CD14-positive monocyte (primary cell): ENCODE measurements at regions not wholly inside any gene's neighbourhood (a gene's known extent, or its start where the extent isn't known, plus 50 kb on each side); places are given as distances from the start of the nearest gene placed in this dataset.

Experiments
- DNase-seq, 3 donors: peaks; one replicate each; pipeline ENCODE4 v3.0.0-alpha.2; 2011 to 2022
- H2AFZ ChIP-seq: 2 replicates; pipeline ENCODE4 v1.6.0; 2012; ENCODE audit warnings: mild to moderate bottlenecking, low read depth, low read length, inconsistent platforms; ENCODE audit not compliant: insufficient read depth, poor library complexity, severe bottlenecking
- H3K27ac ChIP-seq, 2 donors: 1 replicate in 1 of 2; 2 replicates in 1 of 2; pipeline ENCODE4 v1.5.1; 2012 to 2013; ENCODE audit warnings: low read length in 2 of 2, control low read depth in 1 of 2, inconsistent platforms in 1 of 2, low read depth in 1 of 2, mild to moderate bottlenecking in 1 of 2
- H3K27me3 ChIP-seq, 2 donors: one replicate each; pipeline versions ENCODE4 v1.6.0 to v1.6.1; 2011 to 2013; ENCODE audit warnings: low read length in 2 of 2; ENCODE audit not compliant: control insufficient read depth in 2 of 2, insufficient read depth in 2 of 2
- H3K36me3 ChIP-seq, 2 donors: replicated peaks in 1 of 2; 1 replicate in 1 of 2; 2 replicates in 1 of 2; pipeline versions ENCODE4 v1.5.1 to v1.6.1; 2012 to 2013; ENCODE audit warnings: low read length in 2 of 2, control low read depth in 1 of 2, inconsistent platforms in 1 of 2, mild to moderate bottlenecking in 1 of 2; ENCODE audit not compliant: insufficient read depth in 2 of 2, control insufficient read depth in 1 of 2
- H3K4me1 ChIP-seq, 2 donors: 1 replicate in 1 of 2; 2 replicates in 1 of 2; pipeline versions ENCODE4 v1.5.1 to v1.6.1; 2012 to 2013; ENCODE audit warnings: low read length in 2 of 2, control low read depth in 1 of 2, inconsistent platforms in 1 of 2, mild to moderate bottlenecking in 1 of 2, moderate library complexity in 1 of 2; ENCODE audit not compliant: insufficient read depth in 2 of 2, control insufficient read depth in 1 of 2
- H3K4me2 ChIP-seq: replicated peaks from 2 replicates; pipeline ENCODE3; 2012; ENCODE audit warnings: low read length, moderate library complexity, mild to moderate bottlenecking; ENCODE audit not compliant: poor library complexity, severe bottlenecking; ENCODE audit errors: extremely low read depth
- H3K4me3 ChIP-seq, 3 experiments: fragments of 200-600 bp in 1 of 3; sonication (generic) in 1 of 3; replicated peaks in 1 of 3; 1 replicate in 2 of 3; 2 replicates in 1 of 3; pipeline ENCODE4 v1.5.1; 2011 to 2013; ENCODE audit warnings: low read length in 3 of 3, mild to moderate bottlenecking in 3 of 3, control low read depth in 2 of 3, low read depth in 2 of 3, inconsistent platforms in 1 of 3, moderate library complexity in 1 of 3
- H3K79me2 ChIP-seq: 2 replicates; pipeline ENCODE4 v1.6.0; 2012; ENCODE audit warnings: mild to moderate bottlenecking, control low read depth, inconsistent platforms, low read length, moderate library complexity; ENCODE audit not compliant: insufficient read depth
- H3K9ac ChIP-seq: 2 replicates; pipeline ENCODE4 v1.6.0; 2017; ENCODE audit warnings: low read length, mild to moderate bottlenecking; ENCODE audit not compliant: insufficient read depth, poor library complexity, severe bottlenecking
- H3K9me3 ChIP-seq, 2 donors: replicated peaks in 1 of 2; 1 replicate in 1 of 2; 2 replicates in 1 of 2; pipeline versions ENCODE4 v1.5.1 to v1.6.1; 2012 to 2013; ENCODE audit warnings: low read length in 2 of 2, control low read depth in 1 of 2; ENCODE audit not compliant: control insufficient read depth in 1 of 2, insufficient read depth in 1 of 2
- H4K20me1 ChIP-seq: 2 replicates; pipeline ENCODE4 v1.6.0; 2012; ENCODE audit warnings: mild to moderate bottlenecking, low read length, control low read depth, moderate library complexity; ENCODE audit not compliant: insufficient read depth
- H3K27ac Mint-ChIP-seq, 7 donors: one replicate each; pipeline ENCODE4 v1.8.0; 2020; ENCODE audit warnings: mild to moderate bottlenecking in 7 of 7, mixed read lengths in 7 of 7, moderate library complexity in 6 of 7, inconsistent platforms in 2 of 7
- H3K27me3 Mint-ChIP-seq, 3 donors: one replicate each; pipeline ENCODE4 v1.8.0; 2021 to 2022; ENCODE audit warnings: low read depth in 3 of 3, mild to moderate bottlenecking in 3 of 3, mixed read lengths in 3 of 3, moderate library complexity in 3 of 3, inconsistent platforms in 1 of 3
- H3K36me3 Mint-ChIP-seq, 2 donors: one replicate each; pipeline ENCODE4 v1.8.0; 2020; ENCODE audit warnings: mixed read lengths in 2 of 2, inconsistent platforms in 1 of 2, mild to moderate bottlenecking in 1 of 2
- H3K4me1 Mint-ChIP-seq: one replicate; pipeline ENCODE4 v1.8.0; 2020; ENCODE audit warnings: mild to moderate bottlenecking, mixed read lengths
- H3K4me3 Mint-ChIP-seq, 2 donors: one replicate each; pipeline ENCODE4 v1.8.0; 2020; ENCODE audit warnings: mild to moderate bottlenecking in 2 of 2, mixed read lengths in 2 of 2, moderate library complexity in 1 of 2
- H3K9me3 Mint-ChIP-seq, 7 donors: one replicate each; pipeline ENCODE4 v1.8.0; 2020 to 2022; ENCODE audit warnings: mixed read lengths in 7 of 7, mild to moderate bottlenecking in 6 of 7, moderate library complexity in 6 of 7, inconsistent platforms in 2 of 7
- WGBS: methylation state at CpG from one replicate; pipeline ENCODE4 v1.1.5; 2013; ENCODE audit warnings: missing lambda C conversion rate; ENCODE audit not compliant: insufficient coverage; 5-methylcytosine and 5-hydroxymethylcytosine counted together
- intact Hi-C, 2 donors: fragments of 100-400 bp; cut with micrococcal nuclease; formaldehyde crosslinking; loops; one replicate each; pipeline versions ENCODE4 v1.15.0 to v1.15.1; 2023
- TF ChIP-seq, protein P1 (sequence below): fragments of 200-600 bp; IDR thresholded peaks from one replicate; pipeline ENCODE4 v1.8.0; 2022; ENCODE audit warnings: antibody characterized with exemption, mild to moderate bottlenecking

DNA sequence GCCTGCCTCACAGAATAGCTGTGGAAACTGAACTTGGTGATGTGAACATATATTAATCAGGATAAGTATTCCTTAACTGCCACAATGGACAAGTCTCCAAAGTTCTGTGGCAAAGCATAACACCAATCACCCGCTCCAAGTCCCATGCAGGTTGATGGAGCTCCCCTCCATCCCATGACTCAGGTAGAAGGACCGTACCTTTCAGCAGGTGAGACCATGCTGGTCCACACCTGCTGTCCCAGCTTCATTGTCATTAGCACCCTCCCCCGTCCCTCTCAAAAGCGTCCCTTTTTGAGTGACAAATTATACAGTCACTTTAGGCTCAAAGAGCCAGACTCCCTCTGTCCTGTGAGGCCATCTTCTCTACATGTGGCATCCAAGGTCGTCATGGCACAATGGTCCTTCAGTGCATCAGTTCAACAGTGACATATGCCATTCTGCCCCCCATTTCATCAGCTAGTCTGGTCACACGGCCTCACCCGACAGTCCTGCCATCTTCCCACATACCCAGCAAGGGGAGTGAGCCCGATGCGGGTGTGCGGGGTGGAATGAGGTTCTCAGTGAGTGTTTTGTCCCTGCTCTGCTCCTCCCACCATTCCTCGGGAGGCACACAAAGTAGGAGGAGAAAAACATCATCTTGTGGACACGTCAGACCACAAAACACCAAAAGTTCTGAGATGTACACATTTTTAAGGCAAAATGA, 136.7 kb upstream of the MYCN start:
- DNase-seq = no peak
- Mint-ChIP-seq H3K4me3 (no peak overlapping the region), H3K27ac (no peak overlapping the region), H3K9me3 (peaks cover 0 to 5% (median 2%) of the 10 kb centered on the region in 7 donors), H3K4me1 (peaks cover 1% of the 10 kb centered on the region), H3K36me3 (no peaks in the 10 kb centered on the region), H3K27me3 (peaks cover 3 to 5% (median 4%) of the 10 kb centered on the region in 3 donors)
- no peaks in the 10 kb centered on the region for H3K4me1 ChIP-seq
- H3K9ac ChIP-seq = no peak overlapping the region
- no peak overlapping the region for H2AFZ ChIP-seq
- no peak overlapping the region for H3K4me3 ChIP-seq
- H4K20me1 ChIP-seq = no peaks in the 10 kb centered on the region
- H3K27ac ChIP-seq = no peak overlapping the region
- TF ChIP-seq, protein P1, sequence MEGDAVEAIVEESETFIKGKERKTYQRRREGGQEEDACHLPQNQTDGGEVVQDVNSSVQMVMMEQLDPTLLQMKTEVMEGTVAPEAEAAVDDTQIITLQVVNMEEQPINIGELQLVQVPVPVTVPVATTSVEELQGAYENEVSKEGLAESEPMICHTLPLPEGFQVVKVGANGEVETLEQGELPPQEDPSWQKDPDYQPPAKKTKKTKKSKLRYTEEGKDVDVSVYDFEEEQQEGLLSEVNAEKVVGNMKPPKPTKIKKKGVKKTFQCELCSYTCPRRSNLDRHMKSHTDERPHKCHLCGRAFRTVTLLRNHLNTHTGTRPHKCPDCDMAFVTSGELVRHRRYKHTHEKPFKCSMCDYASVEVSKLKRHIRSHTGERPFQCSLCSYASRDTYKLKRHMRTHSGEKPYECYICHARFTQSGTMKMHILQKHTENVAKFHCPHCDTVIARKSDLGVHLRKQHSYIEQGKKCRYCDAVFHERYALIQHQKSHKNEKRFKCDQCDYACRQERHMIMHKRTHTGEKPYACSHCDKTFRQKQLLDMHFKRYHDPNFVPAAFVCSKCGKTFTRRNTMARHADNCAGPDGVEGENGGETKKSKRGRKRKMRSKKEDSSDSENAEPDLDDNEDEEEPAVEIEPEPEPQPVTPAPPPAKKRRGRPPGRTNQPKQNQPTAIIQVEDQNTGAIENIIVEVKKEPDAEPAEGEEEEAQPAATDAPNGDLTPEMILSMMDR = no peak
- no peaks in the 10 kb centered on the region for H3K36me3 ChIP-seq
- WGBS = 94% methylated on average over 7 of the region's 12 CpGs
- intact Hi-C loops = no loop called here
- no peaks in the 10 kb centered on the region for H3K79me2 ChIP-seq
- no peaks in the 10 kb centered on the region for H3K9me3 ChIP-seq
- H3K4me2 ChIP-seq = no peak overlapping the region
- no peaks in the 10 kb centered on the region for H3K27me3 ChIP-seq

DNA sequence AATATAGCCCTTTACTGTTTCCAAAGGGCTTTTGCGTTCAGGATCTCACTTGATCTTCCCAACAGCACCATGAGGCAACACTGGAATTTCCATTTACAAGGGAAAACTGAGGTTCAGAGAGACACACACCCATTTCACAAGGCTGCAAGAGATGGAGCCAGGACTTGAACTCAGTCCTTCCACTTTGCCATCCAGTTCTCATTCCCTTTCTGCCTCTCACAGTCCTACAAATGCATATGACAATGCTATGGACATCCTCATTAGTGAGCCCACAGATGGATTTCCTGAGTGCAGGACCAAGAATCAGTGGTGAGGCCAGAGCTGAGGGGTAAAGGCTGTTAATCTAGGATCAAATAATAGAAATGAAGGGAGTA, 136.1 kb upstream of the MYCN start:
- no peak overlapping the region for H3K27ac Mint-ChIP-seq
- H2AFZ ChIP-seq = no peak overlapping the region
- WGBS = 89% methylated on average over 1 of the region's 1 CpG

More for the DNA sequence above, 136.1 kb upstream of the MYCN start:
- peaks cover 2 to 5% (median 4%) of the 10 kb centered on the region in 3 donors for H3K27me3 Mint-ChIP-seq
- no peaks in the 10 kb centered on the region for H3K27me3 ChIP-seq
- no peak overlapping the region for H3K9ac ChIP-seq
- no peak for DNase-seq
- H3K36me3 ChIP-seq = no peaks in the 10 kb centered on the region
- no peaks in the 10 kb centered on the region for H3K9me3 ChIP-seq
- intact Hi-C loops = no loop called here
- TF ChIP-seq, protein P1 = no peak
- H3K4me2 ChIP-seq = no peak overlapping the region
- H3K9me3 Mint-ChIP-seq = peaks cover 0 to 6% (median 2%) of the 10 kb centered on the region in 7 donors
- H3K4me3 Mint-ChIP-seq = no peak overlapping the region
- H4K20me1 ChIP-seq = no peaks in the 10 kb centered on the region
- H3K79me2 ChIP-seq = no peaks in the 10 kb centered on the region
- no peak overlapping the region for H3K4me3 ChIP-seq
- H3K4me1 ChIP-seq = no peaks in the 10 kb centered on the region
- H3K4me1 Mint-ChIP-seq = peaks cover 6% of the 10 kb centered on the region
- no peak overlapping the region for H3K27ac ChIP-seq
- no peaks in the 10 kb centered on the region for H3K36me3 Mint-ChIP-seq
